ENCODE measurements at regions not wholly inside any gene's neighbourhood (a gene's known extent, or its start where the extent isn't known, plus 50 kb on each side); places are given as distances from the start of the nearest gene placed in this dataset.
"Not testable (repeated sequence)": the region's sequence is repeated elsewhere in the genome, so short reads cannot be mapped to it uniquely, and the experiment has no call there.

GRCh38 chr5:13640270-13640669 is 304.2 kb downstream of the DNAH5 start:
- no peak for FAIRE-seq

DNA sequence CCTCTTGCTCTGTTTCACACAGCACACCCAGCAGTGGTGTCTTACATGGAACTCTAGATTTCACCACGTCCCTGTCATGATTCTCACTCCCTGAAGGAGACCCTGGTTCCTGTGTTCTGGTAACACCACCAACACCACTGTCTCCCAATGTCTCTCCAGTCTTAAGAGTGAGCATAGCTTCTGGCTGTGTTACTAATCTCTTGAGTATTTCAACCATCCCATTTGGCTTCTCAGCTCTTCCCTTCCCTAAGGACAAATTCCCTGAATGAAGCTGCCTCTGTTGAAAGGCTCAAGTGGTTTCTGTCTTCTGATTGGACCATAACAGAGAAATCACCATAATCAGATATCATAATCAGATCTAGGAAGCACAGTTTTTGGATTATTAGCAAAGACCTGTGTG is 311.8 kb downstream of the DNAH5 start:
- no peak for FAIRE-seq

DNA sequence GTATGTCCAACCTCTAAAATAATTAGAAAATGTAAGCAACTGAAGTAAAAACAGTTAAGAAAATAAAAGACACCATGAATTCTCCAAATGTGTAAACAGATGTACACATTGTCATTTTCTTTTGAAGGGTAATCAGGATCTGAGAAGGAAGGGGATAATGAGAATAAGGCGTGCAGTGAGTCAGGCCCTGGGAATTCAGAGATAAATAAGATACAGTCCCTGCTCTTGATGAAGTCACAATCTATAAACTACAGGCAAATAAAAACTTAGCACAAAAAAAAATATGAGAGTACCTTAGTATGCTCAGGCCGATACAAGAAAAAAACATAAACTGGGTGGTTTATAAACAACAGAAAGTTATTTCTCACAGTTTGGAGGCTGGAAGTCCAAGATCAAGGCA is 315.3 kb downstream of the DNAH5 start:
- no peak for FAIRE-seq

GRCh38 chr5:13627673-13628454 is 316.6 kb downstream of the DNAH5 start:
- no peak for FAIRE-seq

- no peak for FAIRE-seq
These were observed 318.8 kb downstream of the DNAH5 start for GRCh38 chr5:13625616-13626198.

GRCh38 chr5:13624283-13625074 is 320.0 kb downstream of the DNAH5 start:
- no peak for FAIRE-seq

- FAIRE-seq, result no peak
These were observed 330.9 kb downstream of the DNAH5 start for GRCh38 chr5:13613621-13614020.

DNA sequence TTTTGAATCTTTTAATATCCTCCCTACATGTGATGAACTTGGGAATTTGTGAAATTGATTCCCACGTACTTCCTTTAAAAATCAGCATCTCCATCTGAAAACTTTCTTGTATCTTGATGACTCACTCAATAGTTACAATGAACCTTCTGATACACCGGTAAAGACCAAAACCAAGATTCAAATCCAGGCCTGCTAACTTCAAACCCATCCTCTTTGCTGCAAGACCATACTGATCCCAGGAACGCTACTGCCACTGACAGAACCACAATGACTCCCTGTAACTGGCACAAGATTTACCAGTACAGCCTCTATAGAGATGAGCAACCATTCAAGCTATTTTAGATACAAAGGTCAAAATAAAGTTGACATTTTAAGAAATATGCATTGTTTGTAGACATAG is 332.9 kb downstream of the DNAH5 start:
- no peak for FAIRE-seq

DNA sequence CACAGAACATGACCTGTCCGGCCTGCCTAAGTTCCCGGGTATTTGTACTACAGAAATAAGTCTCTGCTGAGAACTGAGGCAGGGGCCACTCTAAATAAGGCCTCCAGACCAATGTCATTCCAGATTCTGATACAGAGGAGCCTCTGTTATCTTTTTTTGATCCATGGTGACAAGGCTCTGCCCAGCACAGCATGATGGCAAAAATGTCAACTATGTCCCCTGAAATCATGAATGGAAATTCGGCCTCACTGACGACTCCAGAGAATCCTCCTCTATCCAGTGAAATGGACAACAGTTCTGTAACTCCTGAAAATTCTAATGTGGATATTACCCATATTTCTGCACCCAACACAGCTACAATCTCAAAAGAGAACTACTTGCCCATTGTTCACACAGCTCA is 335.0 kb downstream of the DNAH5 start:
- no peak for FAIRE-seq

GRCh38 chr5:13606051-13606450 is 338.4 kb downstream of the DNAH5 start:
- FAIRE-seq, result no peak

- FAIRE-seq, result no peak
These were observed 343.4 kb downstream of the DNAH5 start for GRCh38 chr5:13601112-13601511.

GRCh38 chr5:13595978-13596377 is 348.5 kb downstream of the DNAH5 start:
- no peak for FAIRE-seq

DNA sequence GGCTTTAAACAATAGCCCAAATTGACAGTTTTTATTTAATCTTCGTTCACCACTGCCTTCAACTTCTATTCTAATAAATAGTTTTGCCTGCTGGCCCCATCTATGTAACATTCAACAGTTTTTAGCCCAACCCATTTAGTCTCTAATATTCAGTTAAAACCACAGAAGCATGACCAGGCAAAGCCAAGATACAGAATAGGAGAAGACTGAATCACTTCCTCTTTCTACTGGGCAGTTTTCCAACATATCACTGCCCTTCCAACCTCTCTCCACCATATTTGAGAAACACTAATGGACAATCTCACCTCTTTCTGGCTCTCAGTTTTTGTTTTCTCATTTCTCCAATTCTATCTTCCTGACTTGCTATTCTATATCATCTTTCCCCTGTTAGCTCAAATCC is 352.9 kb downstream of the DNAH5 start:
- no peak for FAIRE-seq

DNA sequence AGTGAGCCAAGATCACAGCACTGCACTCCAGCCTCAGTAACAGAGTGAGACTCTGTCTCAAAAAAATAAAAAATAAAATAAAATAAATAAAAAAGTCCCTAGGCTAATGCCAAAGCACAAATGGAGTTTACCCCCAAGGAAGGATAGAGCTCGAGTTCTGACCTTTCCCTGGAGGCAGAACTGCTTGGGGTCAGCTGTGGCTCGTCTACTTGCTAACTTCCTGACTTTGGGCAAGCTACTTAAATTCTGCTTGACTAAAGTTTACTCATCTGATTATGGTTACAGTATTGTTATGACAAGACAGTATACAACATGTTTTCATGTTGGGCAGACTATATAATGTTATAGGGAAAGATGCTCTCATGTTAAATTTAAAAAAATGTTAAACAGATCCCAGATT is 359.2 kb downstream of the DNAH5 start:
- FAIRE-seq, result no peak

DNA sequence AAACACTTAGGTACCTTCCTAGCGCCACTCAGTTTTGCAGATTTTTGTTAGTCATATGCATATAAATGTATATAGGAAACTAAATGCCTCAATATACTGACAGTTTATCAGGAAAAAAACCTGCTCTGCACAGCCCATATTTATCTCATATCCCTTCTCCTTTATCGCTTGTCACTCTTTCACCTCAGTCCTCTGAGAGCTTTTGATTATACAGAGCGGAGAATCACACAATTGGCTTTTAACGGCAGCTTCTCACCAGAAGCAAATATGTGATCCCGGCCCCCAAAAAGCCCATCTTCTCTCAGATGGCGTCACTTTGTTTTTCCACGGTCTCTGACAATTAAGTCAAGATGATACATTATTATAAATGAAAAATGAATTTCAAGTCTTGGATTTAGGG is 362.6 kb downstream of the DNAH5 start:
- no peak for FAIRE-seq

GRCh38 chr5:13581132-13581531 is 363.4 kb downstream of the DNAH5 start:
- FAIRE-seq, result no peak

GRCh38 chr5:13580058-13580457 is 364.4 kb downstream of the DNAH5 start:
- no peak for FAIRE-seq

GRCh38 chr5:13579091-13579490 is 365.4 kb downstream of the DNAH5 start:
- not testable (repeated sequence) for FAIRE-seq

- FAIRE-seq, result not testable (repeated sequence)
These were observed 366.0 kb downstream of the DNAH5 start for GRCh38 chr5:13578311-13579039.

GRCh38 chr5:13574574-13574973 is 369.9 kb downstream of the DNAH5 start:
- FAIRE-seq, result no peak

GRCh38 chr5:13572163-13572562 is 372.3 kb downstream of the DNAH5 start:
- no peak for FAIRE-seq

DNA sequence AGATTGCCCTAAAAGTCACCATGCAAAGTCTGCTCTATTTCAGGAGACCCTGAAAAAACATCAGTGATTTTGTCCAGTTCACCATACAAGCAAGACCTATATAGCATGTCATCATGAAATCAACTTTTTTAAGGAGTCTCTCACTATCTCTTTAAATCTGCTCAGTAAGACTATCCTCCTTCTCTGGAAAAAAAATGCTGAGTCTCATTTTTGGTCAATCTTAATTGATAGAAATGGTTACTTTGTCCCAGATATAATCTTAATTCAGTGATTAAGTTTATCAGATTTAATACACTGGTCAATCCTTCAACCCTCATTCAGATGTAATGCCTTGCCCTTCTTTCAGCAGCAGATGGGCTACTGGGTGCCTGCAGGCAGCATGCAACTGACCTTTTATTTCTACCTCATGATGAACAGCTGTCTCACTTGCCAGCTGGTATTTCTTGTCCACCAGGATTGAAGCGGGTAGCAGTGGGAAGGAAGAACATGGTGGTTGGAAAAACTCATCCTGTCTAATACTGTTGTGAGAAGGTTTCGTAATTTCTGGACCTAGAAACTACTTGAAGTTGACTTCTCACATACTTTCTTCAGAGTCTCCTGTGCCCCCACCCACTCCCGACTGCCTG is 375.3 kb downstream of the DNAH5 start:
- no peak for FAIRE-seq

GRCh38 chr5:13567819-13568218 is 376.7 kb downstream of the DNAH5 start:
- no peak for FAIRE-seq

All from TTC549 (cell line).